22Rv1 (cell line): ENCODE measurements at regions not wholly inside any gene's neighbourhood (a gene's known extent, or its start where the extent isn't known, plus 50 kb on each side); places are given as distances from the start of the nearest gene placed in this dataset.
"Not testable (repeated sequence)": the region's sequence is repeated elsewhere in the genome, so short reads cannot be mapped to it uniquely, and the experiment has no call there.

Experiments used
- H3K27ac ChIP-seq: fragments of 450-650 bp; 2 replicates; pipeline ENCODE4 v1.5.1; 2017
- ZFX ChIP-seq: fragments of 450-650 bp; IDR thresholded peaks from 2 replicates; pipeline ENCODE4 v1.6.1; 2017; ENCODE audit warnings: antibody characterized with exemption, borderline replicate concordance
- TF ChIP-seq, protein P1 (sequence below): fragments of 450-650 bp; IDR thresholded peaks from 2 replicates; pipeline ENCODE4 v1.5.1; 2017; ENCODE audit warnings: mild to moderate bottlenecking

DNA sequence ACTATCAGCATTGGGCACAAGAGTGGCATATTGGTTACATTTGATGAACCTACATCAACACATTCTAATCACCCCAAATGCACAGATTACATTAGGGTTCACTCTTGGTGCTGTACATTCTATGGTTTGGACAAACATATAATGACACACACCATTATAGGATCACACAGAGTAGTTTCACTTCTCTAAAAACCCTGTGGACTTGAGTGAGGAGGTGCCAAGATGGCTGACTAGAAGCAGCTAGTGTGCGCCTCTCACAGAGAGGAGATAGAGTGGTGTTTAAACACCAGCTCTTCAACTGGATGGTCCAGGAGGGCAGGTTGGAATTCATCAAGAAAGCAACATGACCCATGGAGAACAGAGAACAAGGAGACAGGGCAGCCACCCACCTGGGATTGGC is 265.6 kb downstream of the TDRD3 start:
- TF ChIP-seq ZFX = no peak
- TF ChIP-seq, protein P1, sequence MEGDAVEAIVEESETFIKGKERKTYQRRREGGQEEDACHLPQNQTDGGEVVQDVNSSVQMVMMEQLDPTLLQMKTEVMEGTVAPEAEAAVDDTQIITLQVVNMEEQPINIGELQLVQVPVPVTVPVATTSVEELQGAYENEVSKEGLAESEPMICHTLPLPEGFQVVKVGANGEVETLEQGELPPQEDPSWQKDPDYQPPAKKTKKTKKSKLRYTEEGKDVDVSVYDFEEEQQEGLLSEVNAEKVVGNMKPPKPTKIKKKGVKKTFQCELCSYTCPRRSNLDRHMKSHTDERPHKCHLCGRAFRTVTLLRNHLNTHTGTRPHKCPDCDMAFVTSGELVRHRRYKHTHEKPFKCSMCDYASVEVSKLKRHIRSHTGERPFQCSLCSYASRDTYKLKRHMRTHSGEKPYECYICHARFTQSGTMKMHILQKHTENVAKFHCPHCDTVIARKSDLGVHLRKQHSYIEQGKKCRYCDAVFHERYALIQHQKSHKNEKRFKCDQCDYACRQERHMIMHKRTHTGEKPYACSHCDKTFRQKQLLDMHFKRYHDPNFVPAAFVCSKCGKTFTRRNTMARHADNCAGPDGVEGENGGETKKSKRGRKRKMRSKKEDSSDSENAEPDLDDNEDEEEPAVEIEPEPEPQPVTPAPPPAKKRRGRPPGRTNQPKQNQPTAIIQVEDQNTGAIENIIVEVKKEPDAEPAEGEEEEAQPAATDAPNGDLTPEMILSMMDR = no peak
- no peak overlapping the region for H3K27ac ChIP-seq

DNA sequence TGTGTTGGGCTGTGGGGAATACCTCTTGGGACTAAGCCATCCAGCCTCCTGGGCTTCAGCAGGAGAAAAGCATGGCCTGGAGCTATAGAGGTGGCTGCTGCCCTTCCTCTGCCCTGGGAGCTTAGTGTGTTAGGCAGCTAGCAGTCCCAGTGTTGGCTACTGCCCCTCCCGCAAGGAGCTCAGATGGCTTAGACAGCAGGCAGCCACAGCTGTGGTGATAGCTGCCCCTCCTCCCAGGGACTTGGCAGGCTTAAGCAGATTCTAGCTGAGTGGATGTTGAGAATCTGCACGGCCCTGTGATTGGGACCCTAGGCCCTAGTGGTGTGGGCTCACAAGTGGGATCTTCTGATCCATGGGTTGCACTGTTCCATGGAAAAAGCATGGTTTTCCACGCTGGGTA is 264.5 kb downstream of the TDRD3 start:
- no peak overlapping the region for H3K27ac ChIP-seq
- TF ChIP-seq, protein P1 = no peak
- TF ChIP-seq ZFX = no peak

- not testable (repeated sequence) for H3K27ac ChIP-seq
These were observed 260.6 kb downstream of the TDRD3 start for GRCh38 chr13:60657586-60657985.

- TF ChIP-seq, protein P1 = no peak
- TF ChIP-seq ZFX = no peak
- no peak overlapping the region for H3K27ac ChIP-seq
These were observed 258.2 kb downstream of the TDRD3 start for GRCh38 chr13:60655256-60655655.

DNA sequence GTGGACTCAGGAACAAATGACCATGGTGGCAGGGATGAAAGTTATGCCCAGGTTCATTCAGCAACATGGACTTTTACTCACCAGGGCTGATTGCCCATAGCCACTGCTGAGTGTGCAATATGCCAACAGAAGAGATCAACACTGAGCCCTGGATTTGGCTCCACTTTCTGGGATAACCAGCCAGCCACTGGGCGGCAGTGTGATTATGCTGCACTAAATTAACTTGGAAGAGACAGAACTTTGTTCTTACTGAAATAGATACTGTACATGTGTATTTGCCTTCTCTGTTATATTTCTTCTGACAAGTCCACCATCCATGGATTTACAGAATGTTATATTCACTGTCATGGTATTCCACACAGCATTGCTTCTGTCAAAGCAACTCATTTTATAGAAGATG is 257.4 kb downstream of the TDRD3 start:
- TF ChIP-seq ZFX = no peak
- TF ChIP-seq, protein P1 = peak; percentile 82
- H3K27ac ChIP-seq = no peak overlapping the region

DNA sequence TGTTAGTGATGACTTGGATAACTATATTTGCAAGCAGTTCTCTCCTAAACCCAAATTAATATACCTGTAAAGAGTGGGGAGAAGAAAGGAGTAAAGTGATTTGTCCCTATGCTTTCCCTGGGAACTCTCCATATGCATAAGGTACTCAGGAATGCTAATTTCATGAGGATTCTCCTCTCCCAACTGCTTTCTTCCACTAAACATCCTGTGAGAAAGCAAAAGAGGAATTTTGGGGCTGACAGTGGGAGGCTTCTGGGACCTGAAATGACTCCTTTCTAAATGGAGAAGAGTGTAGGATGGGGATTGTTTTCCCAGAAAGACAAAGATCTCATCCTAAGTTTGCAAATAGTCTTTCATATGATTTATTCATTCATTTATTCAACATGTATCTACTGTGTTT is 250.5 kb downstream of the TDRD3 start:
- TF ChIP-seq ZFX = no peak
- TF ChIP-seq, protein P1 = no peak
- H3K27ac ChIP-seq = no peak overlapping the region

DNA sequence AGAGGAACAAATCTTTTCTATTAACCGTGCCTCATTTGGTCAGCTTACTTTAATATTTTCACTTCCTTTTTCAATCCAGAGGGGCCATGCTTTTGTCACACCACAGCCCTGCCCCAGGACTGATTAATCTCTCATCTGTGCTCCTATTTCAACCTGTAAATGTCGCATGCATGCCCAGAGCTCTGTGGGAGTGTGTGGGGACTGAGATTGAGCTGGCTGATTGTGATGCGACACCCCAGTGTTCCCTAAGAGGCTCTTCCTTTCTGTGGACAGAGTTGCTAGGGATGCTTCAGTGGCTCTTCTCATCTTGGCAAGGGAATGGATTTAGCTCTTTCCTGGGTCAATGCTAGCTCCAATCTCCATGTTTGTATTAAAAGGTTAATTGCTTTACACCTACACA is 249.6 kb downstream of the TDRD3 start:
- TF ChIP-seq, protein P1 = no peak
- TF ChIP-seq ZFX = no peak
- H3K27ac ChIP-seq = no peak overlapping the region

- H3K27ac ChIP-seq = no peak overlapping the region
- TF ChIP-seq, protein P1 = no peak
- no peak for TF ChIP-seq ZFX
These were observed 248.7 kb downstream of the TDRD3 start for GRCh38 chr13:60645676-60646075.
